ENCODE measurements at regions not wholly inside any gene's neighbourhood (a gene's known extent, or its start where the extent isn't known, plus 50 kb on each side); places are given as distances from the start of the nearest gene placed in this dataset.

- no peak overlapping the region for H3K4me3 ChIP-seq (replicated peaks; ENCODE audit: low read depth, low read length)
- no peaks in the 10 kb centered on the region for H3K27me3 ChIP-seq (replicated peaks; ENCODE audit: control insufficient read depth, insufficient read depth, low read length)
- TF ChIP-seq CTCF (IDR thresholded peaks at IDR 0.05; ENCODE audit: insufficient read depth, low read length, poor library complexity, severe bottlenecking) = no peak
- no peaks in the 10 kb centered on the region for H3K36me3 ChIP-seq (ENCODE audit: control insufficient read depth, insufficient read depth, low read length)
- DNase-seq (ENCODE audit: extremely low read depth, insufficient read length) = no peak
These were observed 663.7 kb downstream of the GRXCR1 start for GRCh38 chr4:43556262-43556661.

- DNase-seq (ENCODE audit: extremely low read depth, insufficient read length) = no peak
- no peak for TF ChIP-seq CTCF (IDR thresholded peaks at IDR 0.05; ENCODE audit: insufficient read depth, low read length, poor library complexity, severe bottlenecking)
- Histone ChIP-seq H3K27me3 (replicated peaks; ENCODE audit: control insufficient read depth, insufficient read depth, low read length) (no peaks in the 10 kb centered on the region), H3K4me3 (replicated peaks; ENCODE audit: low read depth, low read length) (no peak overlapping the region), H3K36me3 (ENCODE audit: control insufficient read depth, insufficient read depth, low read length) (no peaks in the 10 kb centered on the region)
These were observed 667.5 kb downstream of the GRXCR1 start for GRCh38 chr4:43560047-43560446.

- no peak overlapping the region for H3K4me3 ChIP-seq (replicated peaks; ENCODE audit: low read depth, low read length)
- no peaks in the 10 kb centered on the region for H3K27me3 ChIP-seq (replicated peaks; ENCODE audit: control insufficient read depth, insufficient read depth, low read length)
- H3K36me3 ChIP-seq (ENCODE audit: control insufficient read depth, insufficient read depth, low read length) = no peaks in the 10 kb centered on the region
- no peak for TF ChIP-seq CTCF (IDR thresholded peaks at IDR 0.05; ENCODE audit: insufficient read depth, low read length, poor library complexity, severe bottlenecking)
- DNase-seq (ENCODE audit: extremely low read depth, insufficient read length) = peak; percentile 9
These were observed 671.6 kb downstream of the GRXCR1 start for GRCh38 chr4:43564107-43564506.

- no peak overlapping the region for H3K4me3 ChIP-seq (replicated peaks; ENCODE audit: low read depth, low read length)
- no peaks in the 10 kb centered on the region for H3K27me3 ChIP-seq (replicated peaks; ENCODE audit: control insufficient read depth, insufficient read depth, low read length)
- TF ChIP-seq CTCF (IDR thresholded peaks at IDR 0.05; ENCODE audit: insufficient read depth, low read length, poor library complexity, severe bottlenecking) = no peak
- no peaks in the 10 kb centered on the region for H3K36me3 ChIP-seq (ENCODE audit: control insufficient read depth, insufficient read depth, low read length)
- no peak for DNase-seq (ENCODE audit: extremely low read depth, insufficient read length)
These were observed 672.1 kb downstream of the GRXCR1 start for GRCh38 chr4:43564591-43564990.

GRCh38 chr4:43567644-43568043 is 675.1 kb downstream of the GRXCR1 start:
- no peak for DNase-seq (ENCODE audit: extremely low read depth, insufficient read length)
- Histone ChIP-seq H3K36me3 (ENCODE audit: control insufficient read depth, insufficient read depth, low read length) (no peaks in the 10 kb centered on the region), H3K27me3 (replicated peaks; ENCODE audit: control insufficient read depth, insufficient read depth, low read length) (no peaks in the 10 kb centered on the region), H3K4me3 (replicated peaks; ENCODE audit: low read depth, low read length) (no peak overlapping the region)
- no peak for TF ChIP-seq CTCF (IDR thresholded peaks at IDR 0.05; ENCODE audit: insufficient read depth, low read length, poor library complexity, severe bottlenecking)

DNA sequence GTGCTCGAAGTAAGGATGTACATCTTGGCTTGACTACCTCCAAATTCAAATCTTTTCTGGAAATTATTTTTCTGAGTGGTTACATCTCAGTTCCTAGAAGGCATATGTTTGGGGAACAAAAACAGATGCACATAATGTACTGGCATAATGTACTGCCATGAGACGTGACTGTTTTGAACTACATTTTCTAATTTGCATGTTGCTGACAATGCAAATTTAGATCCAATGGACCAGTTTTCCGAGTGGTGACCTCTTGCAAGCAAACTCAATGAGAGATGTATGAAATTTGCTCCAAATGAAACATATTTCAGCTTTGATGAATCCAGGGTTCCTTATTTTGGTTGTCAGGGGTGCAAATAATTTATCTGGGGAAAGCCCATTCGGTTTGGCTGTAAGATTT is 694.3 kb downstream of the GRXCR1 start:
- H3K4me3 ChIP-seq (replicated peaks; ENCODE audit: low read depth, low read length) = no peak overlapping the region
- TF ChIP-seq CTCF (IDR thresholded peaks at IDR 0.05; ENCODE audit: insufficient read depth, low read length, poor library complexity, severe bottlenecking) = no peak

More for the DNA sequence above, 694.3 kb downstream of the GRXCR1 start:
- Histone ChIP-seq H3K27me3 (replicated peaks; ENCODE audit: control insufficient read depth, insufficient read depth, low read length) (no peaks in the 10 kb centered on the region), H3K36me3 (ENCODE audit: control insufficient read depth, insufficient read depth, low read length) (no peaks in the 10 kb centered on the region)
- DNase-seq (ENCODE audit: extremely low read depth, insufficient read length) = no peak
